CD4-positive, alpha-beta T cell treated with Interleukin-1 beta for 1 hour (primary cell): ENCODE measurements at regions not wholly inside any gene's neighbourhood (a gene's known extent, or its start where the extent isn't known, plus 50 kb on each side); places are given as distances from the start of the nearest gene placed in this dataset.

Source experiments
- DNase-seq, 2 donors: peaks; one replicate each; pipeline ENCODE4 v3.0.0-alpha.2; 2020 to 2022

- DNase-seq = no peak
These were observed 381.2 kb downstream of the ARHGEF28 start for GRCh38 chr5:74007193-74007592.

GRCh38 chr5:73999297-73999696 is 373.3 kb downstream of the ARHGEF28 start:
- no peak for DNase-seq

GRCh38 chr5:73998489-73998888 is 372.5 kb downstream of the ARHGEF28 start:
- DNase-seq = no peak

GRCh38 chr5:73997960-73998359 is 372.0 kb downstream of the ARHGEF28 start:
- DNase-seq = no peak

GRCh38 chr5:73996151-73996755 is 370.3 kb downstream of the ARHGEF28 start:
- no peak for DNase-seq

- no peak for DNase-seq
These were observed 369.0 kb downstream of the ARHGEF28 start for GRCh38 chr5:73994963-73995362.
